SK-N-SH treated with all-trans-retinoic acid at 6 μM for 48 hours (cell line): ENCODE measurements at regions not wholly inside any gene's neighbourhood (a gene's known extent, or its start where the extent isn't known, plus 50 kb on each side); places are given as distances from the start of the nearest gene placed in this dataset.
A peak's percentile ranks its signal among the peaks of the same experiment; 100 is the strongest.

Experiments used
- ATAC-seq: fragments of 200-7000 bp; cut with Tn5 transposase; 3 replicates; pipeline ENCODE4 v1.9.1; 2020; ENCODE audit warnings: mild to moderate bottlenecking, moderate library complexity
- ARNTL ChIP-seq: fragments of 450-650 bp; formaldehyde crosslinking; IDR thresholded peaks from 2 replicates; pipeline ENCODE4 v1.5.0; 2020; ENCODE audit warnings: low read depth, mild to moderate bottlenecking, moderate library complexity, borderline replicate concordance
- BACH2 ChIP-seq: fragments of 250-450 bp; sonication (Bioruptor Pico); IDR thresholded peaks from 2 replicates; pipeline ENCODE4 v1.9.0; 2021; ENCODE audit warnings: mild to moderate bottlenecking, borderline replicate concordance
- CREB5 ChIP-seq: fragments of 250-450 bp; sonication (Bioruptor Pico); IDR thresholded peaks from 2 replicates; pipeline ENCODE4 v1.5.1; 2020; ENCODE audit warnings: low read depth, mild to moderate bottlenecking, moderate library complexity
- CSDC2 ChIP-seq: fragments of 250-450 bp; sonication (Bioruptor Pico); IDR thresholded peaks from 2 replicates; pipeline ENCODE4 v1.5.0; 2020; ENCODE audit warnings: mild to moderate bottlenecking, moderate library complexity
- ESRRG ChIP-seq: fragments of 250-450 bp; sonication (Bioruptor Pico); IDR thresholded peaks from 2 replicates; pipeline ENCODE4 v1.6.1; 2021; ENCODE audit warnings: mild to moderate bottlenecking
- GLIS3 ChIP-seq: fragments of 250-450 bp; sonication (Bioruptor Pico); IDR thresholded peaks from 2 replicates; pipeline ENCODE4 v1.5.0; 2020; ENCODE audit warnings: mild to moderate bottlenecking, moderate library complexity
- OSR1 ChIP-seq: fragments of 250-450 bp; sonication (Bioruptor Pico); IDR thresholded peaks from 2 replicates; pipeline ENCODE4 v1.8.0; 2022; ENCODE audit warnings: moderate library complexity, mild to moderate bottlenecking, inconsistent platforms
- PATZ1 ChIP-seq: fragments of 250-450 bp; sonication (Bioruptor Pico); IDR thresholded peaks from 2 replicates; pipeline ENCODE4 v1.8.0; 2020; ENCODE audit warnings: mild to moderate bottlenecking, moderate library complexity, borderline replicate concordance
- POU6F1 ChIP-seq: fragments of 250-450 bp; sonication (Bioruptor Pico); IDR thresholded peaks from 2 replicates; pipeline ENCODE4 v1.8.0; 2021; ENCODE audit warnings: low read depth, mild to moderate bottlenecking, moderate library complexity, borderline replicate concordance
- PPARA ChIP-seq: fragments of 250-450 bp; sonication (Bioruptor Pico); IDR thresholded peaks from 2 replicates; pipeline ENCODE4 v1.5.0; 2020; ENCODE audit warnings: mild to moderate bottlenecking, borderline replicate concordance
- RARB ChIP-seq: fragments of 250-450 bp; sonication (Bioruptor Pico); IDR thresholded peaks from 2 replicates; pipeline ENCODE4 v1.8.0; 2021; ENCODE audit warnings: mild to moderate bottlenecking, moderate library complexity
- SNAI2 ChIP-seq: fragments of 250-450 bp; sonication (Bioruptor Pico); IDR thresholded peaks from 2 replicates; pipeline ENCODE4 v1.5.0; 2020; ENCODE audit warnings: mild to moderate bottlenecking, moderate library complexity
- TCF4 ChIP-seq: fragments of 250-450 bp; sonication (Bioruptor Pico); IDR thresholded peaks from 2 replicates; pipeline ENCODE4 v1.8.0; 2021; ENCODE audit warnings: mild to moderate bottlenecking, moderate library complexity, borderline replicate concordance
- TOX ChIP-seq: fragments of 250-450 bp; sonication (Bioruptor Pico); IDR thresholded peaks from 2 replicates; pipeline ENCODE4 v1.8.0; 2021; ENCODE audit warnings: mild to moderate bottlenecking, moderate library complexity, borderline replicate concordance
- TSHZ2 ChIP-seq: fragments of 250-450 bp; sonication (Bioruptor Pico); IDR thresholded peaks from 2 replicates; pipeline ENCODE4 v1.5.0; 2020; ENCODE audit warnings: mild to moderate bottlenecking, moderate library complexity
- ZC3H10 ChIP-seq: fragments of 250-450 bp; sonication (Bioruptor Pico); IDR thresholded peaks from 2 replicates; pipeline ENCODE4 v1.5.1; 2021; ENCODE audit warnings: mild to moderate bottlenecking, moderate library complexity
- ZFP3 ChIP-seq: fragments of 250-450 bp; sonication (Bioruptor Pico); IDR thresholded peaks from 2 replicates; pipeline ENCODE4 v1.5.0; 2020; ENCODE audit warnings: mild to moderate bottlenecking, moderate library complexity
- ZFP30 ChIP-seq: fragments of 450-650 bp; formaldehyde crosslinking; IDR thresholded peaks from 2 replicates; pipeline ENCODE4 v1.5.0; 2022; ENCODE audit warnings: mild to moderate bottlenecking, moderate library complexity
- ZNF565 ChIP-seq: fragments of 450-650 bp; formaldehyde crosslinking; conservative IDR thresholded peaks from 2 replicates; pipeline ENCODE4 v1.5.0; 2020; ENCODE audit warnings: low read depth, mild to moderate bottlenecking, moderate library complexity
- ZNF70 ChIP-seq: fragments of 450-650 bp; formaldehyde crosslinking; IDR thresholded peaks from 2 replicates; pipeline ENCODE4 v1.5.0; 2020; ENCODE audit warnings: mild to moderate bottlenecking, moderate library complexity
- ZNF8 ChIP-seq: fragments of 450-650 bp; formaldehyde crosslinking; IDR thresholded peaks from 2 replicates; pipeline ENCODE4 v1.5.0; 2020; ENCODE audit warnings: mild to moderate bottlenecking, moderate library complexity

- TF ChIP-seq ZNF8 (no peak), ZNF565 (CRISPR knock-in tag) (no peak), SNAI2 (CRISPR knock-in tag) (no peak), RARB (CRISPR knock-in tag) (no peak), PPARA (CRISPR knock-in tag) (no peak), GLIS3 (no peak), ZFP3 (CRISPR knock-in tag) (no peak), CSDC2 (CRISPR knock-in tag) (no peak), ZNF70 (CRISPR knock-in tag) (no peak), CREB5 (CRISPR knock-in tag) (no peak), OSR1 (no peak), ESRRG (CRISPR knock-in tag) (no peak), TCF4 (CRISPR knock-in tag) (no peak), BACH2 (CRISPR knock-in tag) (no peak), ARNTL (CRISPR knock-in tag) (no peak), ZFP30 (no peak), PATZ1 (no peak), TSHZ2 (CRISPR knock-in tag) (no peak)
- ATAC-seq: no peak
Measured at GRCh38 chr3:64331605-64332004, 106.3 kb upstream of the PRICKLE2 start.

GRCh38 chr3:64329037-64329436 lies 103.8 kb upstream of the PRICKLE2 start:
- ATAC-seq: 0 out of 3 replicates have a peak, but pooled peaks have one; percentile 26
- TF ChIP-seq ZNF8: no peak
- no peak for TF ChIP-seq OSR1
- no peak for TF ChIP-seq GLIS3
- no peak for TF ChIP-seq SNAI2 (CRISPR knock-in tag)
- no peak for TF ChIP-seq POU6F1 (CRISPR knock-in tag)
- TF ChIP-seq PATZ1: no peak
- no peak for TF ChIP-seq CSDC2 (CRISPR knock-in tag)

- no peak for ATAC-seq
- TF ChIP-seq CREB5 (CRISPR knock-in tag) (no peak), ZC3H10 (CRISPR knock-in tag) (no peak), TOX (CRISPR knock-in tag) (no peak), ARNTL (CRISPR knock-in tag) (no peak), CSDC2 (CRISPR knock-in tag) (no peak), ZNF70 (CRISPR knock-in tag) (no peak), RARB (CRISPR knock-in tag) (no peak), ZNF8 (no peak)
- TF ChIP-seq, all 23 proteins: peak for 0
Measured at GRCh38 chr3:64327100-64327804, 102.0 kb upstream of the PRICKLE2 start.
